ENCODE measurements at regions not wholly inside any gene's neighbourhood (a gene's known extent, or its start where the extent isn't known, plus 50 kb on each side); places are given as distances from the start of the nearest gene placed in this dataset.
A peak's percentile ranks its signal among the peaks of the same experiment; 100 is the strongest.

GRCh38 chr1:242747233-242747632 is 222.7 kb upstream of the PLD5 start:
- RAD21 ChIA-PET (ENCODE audit: unreplicated experiment): no interaction called here
- H3K4me1 ChIP-seq (ENCODE audit: control insufficient read depth, insufficient read depth, low read length): no peaks in the 10 kb centered on the region
- POLR2A ChIA-PET: no interaction called here
- intact Hi-C loops (cut with micrococcal nuclease; ENCODE audit: unreplicated experiment) (no loop called here), in situ Hi-C loops (cut with MboI) (no loop called here)
- no peaks in the 10 kb centered on the region for H3K27me3 ChIP-seq (replicated peaks in 1 of 2; ENCODE audit: control insufficient read depth in 2 of 2, insufficient read depth in 2 of 2, low read length in 1 of 2)
- no peak for DNase-seq (ENCODE audit: low read depth, low spot score)
- no peak for ATAC-seq
- TF ChIP-seq SUPT20H (IDR thresholded peaks at IDR 0.05; ENCODE audit: borderline replicate concordance, control insufficient read depth, low read depth, low read length) (no peak), RELB (IDR thresholded peaks at IDR 0.05; ENCODE audit: low read depth) (no peak), NR2C2 (IDR thresholded peaks at IDR 0.05; ENCODE audit: borderline replicate concordance, control insufficient read depth, insufficient read length, low read depth) (peak; percentile 37), MYB (IDR thresholded peaks at IDR 0.05; ENCODE audit: borderline replicate concordance, low read depth, low read length) (no peak), ESRRA (IDR thresholded peaks at IDR 0.05; ENCODE audit: low read length) (no peak), CBX5 (IDR thresholded peaks at IDR 0.05; ENCODE audit: low read depth) (no peak), WRNIP1 (IDR thresholded peaks at IDR 0.05; ENCODE audit: borderline replicate concordance, low read depth, low read length) (no peak)
- no peak overlapping the region for H3K27ac ChIP-seq (ENCODE audit: control insufficient read depth, insufficient read depth)
- no peaks in the 10 kb centered on the region for H4K20me1 ChIP-seq (ENCODE audit: control insufficient read depth, insufficient read depth)
- WGBS (ENCODE audit: insufficient coverage, insufficient replicate concordance, low lambda C conversion rate, missing lambda C conversion rate): 63% methylated on average over 5 of the region's 5 CpGs
- H3K9ac ChIP-seq (ENCODE audit: control insufficient read depth, insufficient read depth, low read length): no peak overlapping the region
- H3K4me2 ChIP-seq (ENCODE audit: control insufficient read depth, insufficient read depth): no peak overlapping the region
- H3K4me3 ChIP-seq: no peak overlapping the region
- SMC1A ChIA-PET (ENCODE audit: uncharacterized antibody, unreplicated experiment): no interaction called here
- FAIRE-seq: no peak
- BruUV-seq (replicated peaks): no TSS peak
- H2AFZ ChIP-seq (ENCODE audit: control insufficient read depth, low read depth, low read length): no peak overlapping the region
- CTCF ChIA-PET: no interaction called here
- H3K9me3 ChIP-seq (replicated peaks; ENCODE audit: control insufficient read depth, insufficient read depth, low read length): no peaks in the 10 kb centered on the region
- no peaks in the 10 kb centered on the region for H3K79me2 ChIP-seq (ENCODE audit: control insufficient read depth, insufficient read depth, low read length)
- H3K36me3 ChIP-seq (ENCODE audit: control insufficient read depth in 2 of 2, insufficient read depth in 2 of 2, low read length in 1 of 2): no peaks in the 10 kb centered on the region

- ATAC-seq (no peak), FAIRE-seq (no peak), DNase-seq (ENCODE audit: low read depth, low spot score) (no peak)
- no peak overlapping the region for H3K4me2 ChIP-seq (ENCODE audit: control insufficient read depth, insufficient read depth)
- ChIA-PET SMC1A (ENCODE audit: uncharacterized antibody, unreplicated experiment) (no interaction called here), RAD21 (ENCODE audit: unreplicated experiment) (no interaction called here), POLR2A (no interaction called here), CTCF (no interaction called here)
- no peak overlapping the region for H3K27ac ChIP-seq (ENCODE audit: control insufficient read depth, insufficient read depth)
- WGBS (ENCODE audit: insufficient coverage, insufficient replicate concordance, low lambda C conversion rate, missing lambda C conversion rate): 36% methylated on average over 1 of the region's 1 CpG
- intact Hi-C loops (cut with micrococcal nuclease; ENCODE audit: unreplicated experiment): no loop called here
- no peaks in the 10 kb centered on the region for H3K79me2 ChIP-seq (ENCODE audit: control insufficient read depth, insufficient read depth, low read length)
- H3K9ac ChIP-seq (ENCODE audit: control insufficient read depth, insufficient read depth, low read length): no peak overlapping the region
- BruUV-seq (replicated peaks): no TSS peak
- H3K27me3 ChIP-seq (replicated peaks in 1 of 2; ENCODE audit: control insufficient read depth in 2 of 2, insufficient read depth in 2 of 2, low read length in 1 of 2): no peaks in the 10 kb centered on the region
- in situ Hi-C loops (cut with MboI): no loop called here
- H3K4me3 ChIP-seq: no peak overlapping the region
- no peaks in the 10 kb centered on the region for H3K4me1 ChIP-seq (ENCODE audit: control insufficient read depth, insufficient read depth, low read length)
- no peaks in the 10 kb centered on the region for H4K20me1 ChIP-seq (ENCODE audit: control insufficient read depth, insufficient read depth)
- H2AFZ ChIP-seq (ENCODE audit: control insufficient read depth, low read depth, low read length): no peak overlapping the region
- H3K36me3 ChIP-seq (ENCODE audit: control insufficient read depth in 2 of 2, insufficient read depth in 2 of 2, low read length in 1 of 2): no peaks in the 10 kb centered on the region
- no peaks in the 10 kb centered on the region for H3K9me3 ChIP-seq (replicated peaks; ENCODE audit: control insufficient read depth, insufficient read depth, low read length)
- no peak for TF ChIP-seq BCL3 (IDR thresholded peaks at IDR 0.05; ENCODE audit: borderline replicate concordance, insufficient read depth, low read depth, low read length, poor library complexity, severe bottlenecking)
- no peak for TF ChIP-seq JUND (IDR thresholded peaks at IDR 0.05; ENCODE audit: low read depth, low read length)
- TF ChIP-seq ZBTB4 (CRISPR knock-in tag; IDR thresholded peaks at IDR 0.05): no peak
- no peak for TF ChIP-seq ATF3 (IDR thresholded peaks at IDR 0.05; ENCODE audit: borderline replicate concordance, extremely low read depth, low read depth, low read length)
- no peak for TF ChIP-seq PAX5 (IDR thresholded peaks at IDR 0.05; ENCODE audit: borderline replicate concordance, low read depth, low read length)
These were observed 220.6 kb upstream of the PLD5 start for GRCh38 chr1:242745079-242745478.

All from GM12878 (cell line).